SJCRH30 (cell line): ENCODE measurements at regions not wholly inside any gene's neighbourhood (a gene's known extent, or its start where the extent isn't known, plus 50 kb on each side); places are given as distances from the start of the nearest gene placed in this dataset.
A peak's percentile ranks its signal among the peaks of the same experiment; 100 is the strongest.
"Not testable (repeated sequence)": the region's sequence is repeated elsewhere in the genome, so short reads cannot be mapped to it uniquely, and the experiment has no call there.

Experiments used
- DNase-seq, 2 experiments: peaks; one replicate each; pipeline ENCODE4 v3.0.0-alpha.2; 2015 to 2020
- H3K27ac ChIP-seq: fragments of 250-450 bp; sonication (Bioruptor Pico); 2 replicates; pipeline ENCODE4 v1.5.1; 2020; ENCODE audit warnings: mild to moderate bottlenecking, moderate library complexity
- H3K27me3 ChIP-seq: fragments of 250-450 bp; sonication (Bioruptor Pico); 2 replicates; pipeline ENCODE4 v1.5.1; 2020; ENCODE audit warnings: mild to moderate bottlenecking, moderate library complexity
- H3K36me3 ChIP-seq: fragments of 250-450 bp; sonication (Bioruptor Pico); 2 replicates; pipeline ENCODE4 v1.5.1; 2020; ENCODE audit warnings: mild to moderate bottlenecking, moderate library complexity
- H3K4me1 ChIP-seq: fragments of 250-450 bp; sonication (Bioruptor Pico); 2 replicates; pipeline ENCODE4 v1.5.1; 2020; ENCODE audit warnings: mild to moderate bottlenecking, moderate library complexity
- H3K4me3 ChIP-seq: fragments of 250-450 bp; sonication (Bioruptor Pico); 2 replicates; pipeline ENCODE4 v1.5.1; 2020; ENCODE audit warnings: mild to moderate bottlenecking, moderate library complexity
- H3K9me3 ChIP-seq: fragments of 250-450 bp; sonication (Bioruptor Pico); replicated peaks from 2 replicates; pipeline ENCODE4 v1.5.1; 2020; ENCODE audit warnings: mild to moderate bottlenecking, moderate library complexity

- DNase-seq: no peak
- no peaks in the 10 kb centered on the region for H3K27me3 ChIP-seq
- H3K27ac ChIP-seq: no peak overlapping the region
- H3K4me3 ChIP-seq: no peak overlapping the region
- H3K4me1 ChIP-seq: no peaks in the 10 kb centered on the region
- no peaks in the 10 kb centered on the region for H3K9me3 ChIP-seq
- no peaks in the 10 kb centered on the region for H3K36me3 ChIP-seq
These were observed 724.6 kb upstream of the SALL3 start for GRCh38 chr18:78255013-78255412.

- no peaks in the 10 kb centered on the region for H3K9me3 ChIP-seq
- DNase-seq: no peak
These were observed 711.2 kb upstream of the SALL3 start for GRCh38 chr18:78268226-78268988.

GRCh38 chr18:78271790-78272189, 707.8 kb upstream of the SALL3 start:
- H3K27me3 ChIP-seq: no peaks in the 10 kb centered on the region
- H3K36me3 ChIP-seq: no peaks in the 10 kb centered on the region
- H3K4me3 ChIP-seq: no peak overlapping the region
- H3K27ac ChIP-seq: no peak overlapping the region
- no peaks in the 10 kb centered on the region for H3K9me3 ChIP-seq
- H3K4me1 ChIP-seq: no peaks in the 10 kb centered on the region
- no peak for DNase-seq

More at GRCh38 chr18:78268226-78268988, 711.2 kb upstream of the SALL3 start:
- Histone ChIP-seq H3K36me3 (no peaks in the 10 kb centered on the region), H3K27ac (no peak overlapping the region), H3K4me1 (no peaks in the 10 kb centered on the region), H3K27me3 (no peaks in the 10 kb centered on the region), H3K4me3 (no peak overlapping the region)

GRCh38 chr18:78273876-78274275, 705.7 kb upstream of the SALL3 start:
- Histone ChIP-seq H3K27me3 (no peaks in the 10 kb centered on the region), H3K4me1 (no peaks in the 10 kb centered on the region), H3K27ac (no peak overlapping the region), H3K36me3 (no peaks in the 10 kb centered on the region), H3K9me3 (no peaks in the 10 kb centered on the region), H3K4me3 (no peak overlapping the region)
- DNase-seq: no peak

GRCh38 chr18:78283425-78283824, 696.2 kb upstream of the SALL3 start:
- not testable (repeated sequence) for H3K36me3 ChIP-seq, H3K27ac ChIP-seq, H3K9me3 ChIP-seq, H3K4me3 ChIP-seq, DNase-seq, H3K27me3 ChIP-seq, H3K4me1 ChIP-seq

GRCh38 chr18:78292618-78293380, 686.8 kb upstream of the SALL3 start:
- Histone ChIP-seq H3K4me1 (no peaks in the 10 kb centered on the region), H3K36me3 (no peaks in the 10 kb centered on the region), H3K27me3 (0 out of 2 replicates have a peak, but pooled peaks cover 4% of the 10 kb centered on the region), H3K9me3 (no peaks in the 10 kb centered on the region), H3K4me3 (no peak overlapping the region), H3K27ac (no peak overlapping the region)
- DNase-seq: no peak

GRCh38 chr18:78293540-78293939, 686.1 kb upstream of the SALL3 start:
- no peak overlapping the region for H3K4me3 ChIP-seq

GRCh38 chr18:78293940-78294541, 685.6 kb upstream of the SALL3 start:
- no peaks in the 10 kb centered on the region for H3K9me3 ChIP-seq
- 0 out of 2 replicates have a peak, but pooled peaks cover 4% of the 10 kb centered on the region for H3K27me3 ChIP-seq
- DNase-seq: peak; percentile 7 to 8
- H3K27ac ChIP-seq: no peak overlapping the region
- no peaks in the 10 kb centered on the region for H3K36me3 ChIP-seq
- no peak overlapping the region for H3K4me3 ChIP-seq
- H3K4me1 ChIP-seq: no peaks in the 10 kb centered on the region

More at GRCh38 chr18:78293540-78293939, 686.1 kb upstream of the SALL3 start:
- Histone ChIP-seq H3K27ac (no peak overlapping the region), H3K9me3 (no peaks in the 10 kb centered on the region), H3K4me1 (no peaks in the 10 kb centered on the region), H3K36me3 (no peaks in the 10 kb centered on the region), H3K27me3 (0 out of 2 replicates have a peak, but pooled peaks cover 4% of the 10 kb centered on the region)
- no peak for DNase-seq

- Histone ChIP-seq H3K27ac (no peak overlapping the region), H3K4me1 (no peaks in the 10 kb centered on the region), H3K9me3 (no peaks in the 10 kb centered on the region), H3K27me3 (0 out of 2 replicates have a peak, but pooled peaks cover 4% of the 10 kb centered on the region), H3K36me3 (no peaks in the 10 kb centered on the region), H3K4me3 (no peak overlapping the region)
- no peak for DNase-seq
These were observed 684.4 kb upstream of the SALL3 start for GRCh38 chr18:78295262-78295661.

- no peaks in the 10 kb centered on the region for H3K36me3 ChIP-seq
- 0 out of 2 replicates have a peak, but pooled peaks cover 4% of the 10 kb centered on the region for H3K27me3 ChIP-seq
- H3K4me3 ChIP-seq: no peak overlapping the region
- H3K4me1 ChIP-seq: no peaks in the 10 kb centered on the region
- H3K27ac ChIP-seq: no peak overlapping the region
- H3K9me3 ChIP-seq: no peaks in the 10 kb centered on the region
- DNase-seq: no peak
These were observed 683.5 kb upstream of the SALL3 start for GRCh38 chr18:78296166-78296565.

- Histone ChIP-seq H3K27ac (no peak overlapping the region), H3K27me3 (0 out of 2 replicates have a peak, but pooled peaks cover 4% of the 10 kb centered on the region), H3K36me3 (no peaks in the 10 kb centered on the region), H3K4me1 (no peaks in the 10 kb centered on the region), H3K9me3 (no peaks in the 10 kb centered on the region), H3K4me3 (no peak overlapping the region)
- no peak for DNase-seq
These were observed 682.6 kb upstream of the SALL3 start for GRCh38 chr18:78297048-78297447.

GRCh38 chr18:78303519-78304191, 676.0 kb upstream of the SALL3 start:
- Histone ChIP-seq H3K27ac (no peak overlapping the region), H3K27me3 (no peaks in the 10 kb centered on the region), H3K4me3 (no peak overlapping the region), H3K4me1 (no peaks in the 10 kb centered on the region), H3K9me3 (no peaks in the 10 kb centered on the region), H3K36me3 (no peaks in the 10 kb centered on the region)
- DNase-seq: no peak

GRCh38 chr18:78304192-78305164, 675.1 kb upstream of the SALL3 start:
- no peaks in the 10 kb centered on the region for H3K27me3 ChIP-seq
- H3K4me1 ChIP-seq: no peaks in the 10 kb centered on the region
- H3K9me3 ChIP-seq: no peaks in the 10 kb centered on the region
- H3K27ac ChIP-seq: no peak overlapping the region
- H3K36me3 ChIP-seq: no peaks in the 10 kb centered on the region
- H3K4me3 ChIP-seq: no peak overlapping the region
- no peak for DNase-seq

GRCh38 chr18:78305789-78306188, 673.8 kb upstream of the SALL3 start:
- Histone ChIP-seq H3K9me3 (no peaks in the 10 kb centered on the region), H3K27me3 (no peaks in the 10 kb centered on the region), H3K27ac (no peak overlapping the region), H3K4me3 (no peak overlapping the region), H3K36me3 (no peaks in the 10 kb centered on the region), H3K4me1 (no peaks in the 10 kb centered on the region)
- DNase-seq: no peak
